ENCODE measurements at regions not wholly inside any gene's neighbourhood (a gene's known extent, or its start where the extent isn't known, plus 50 kb on each side); places are given as distances from the start of the nearest gene placed in this dataset.

GRCh38 chr12:22916241-22916640 lies 291.3 kb downstream of the ETNK1 start:
- TF ChIP-seq POLR2A (IDR thresholded peaks at IDR 0.05) (no peak), CTCF (IDR thresholded peaks at IDR 0.05) (no peak), POLR2AphosphoS5 (IDR thresholded peaks at IDR 0.05) (no peak)

All from breast epithelium (tissue), 3 donors.